ENCODE measurements at regions not wholly inside any gene's neighbourhood (a gene's known extent, or its start where the extent isn't known, plus 50 kb on each side); places are given as distances from the start of the nearest gene placed in this dataset.
"Not testable (repeated sequence)": the region's sequence is repeated elsewhere in the genome, so short reads cannot be mapped to it uniquely, and the experiment has no call there.

DNA sequence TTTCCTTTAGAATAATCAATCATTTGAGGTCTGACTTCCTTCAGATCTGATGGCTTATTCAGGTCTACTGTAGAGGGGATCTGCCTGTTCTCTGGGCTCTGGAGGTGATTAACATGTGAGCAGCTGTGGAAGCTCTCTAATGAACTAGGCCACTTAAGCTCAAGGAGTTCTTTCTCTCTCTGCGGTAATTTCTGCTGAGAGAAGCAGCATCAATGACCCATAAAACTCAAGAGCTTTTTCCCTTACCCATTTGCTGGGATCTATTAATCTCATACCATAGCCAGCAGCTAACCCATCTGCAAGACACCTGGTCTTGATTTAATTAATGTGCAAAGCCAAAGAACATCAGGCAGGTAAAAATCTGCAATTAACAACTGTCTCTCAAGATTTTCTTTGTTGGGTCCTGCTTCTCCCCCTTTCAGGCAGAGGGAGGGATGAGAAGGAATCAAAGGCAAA is 73.2 kb upstream of the DLG1 start:
- no peak for DNase-seq (ENCODE audit: low read depth in 2 of 2)

GRCh38 chr3:197369545-197369944 is 71.1 kb upstream of the DLG1 start:
- DNase-seq (ENCODE audit: low read depth in 2 of 2): no peak

DNA sequence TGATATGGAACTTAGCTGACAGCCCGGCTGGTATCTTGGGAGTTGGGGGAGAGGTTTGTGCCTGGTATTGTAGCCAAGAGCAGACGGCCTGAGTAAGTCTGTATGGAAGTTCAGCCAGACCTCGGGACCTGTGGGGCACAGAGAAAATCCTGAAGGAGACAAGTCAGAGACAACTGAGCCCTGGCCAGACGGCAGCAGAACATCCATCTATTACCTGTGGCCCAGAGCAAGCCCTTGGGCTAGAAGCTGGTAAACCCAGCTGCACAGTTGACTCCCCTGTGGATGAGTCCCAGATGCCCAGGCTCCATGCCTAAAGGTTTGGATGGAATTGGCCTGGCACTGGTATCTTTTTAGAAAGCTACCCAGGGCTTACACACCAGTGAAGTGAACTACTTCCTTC is 70.4 kb upstream of the DLG1 start:
- DNase-seq (ENCODE audit: low read depth in 2 of 2): no peak

GRCh38 chr3:197368330-197368729 is 69.9 kb upstream of the DLG1 start:
- no peak for DNase-seq (ENCODE audit: low read depth in 2 of 2)

DNA sequence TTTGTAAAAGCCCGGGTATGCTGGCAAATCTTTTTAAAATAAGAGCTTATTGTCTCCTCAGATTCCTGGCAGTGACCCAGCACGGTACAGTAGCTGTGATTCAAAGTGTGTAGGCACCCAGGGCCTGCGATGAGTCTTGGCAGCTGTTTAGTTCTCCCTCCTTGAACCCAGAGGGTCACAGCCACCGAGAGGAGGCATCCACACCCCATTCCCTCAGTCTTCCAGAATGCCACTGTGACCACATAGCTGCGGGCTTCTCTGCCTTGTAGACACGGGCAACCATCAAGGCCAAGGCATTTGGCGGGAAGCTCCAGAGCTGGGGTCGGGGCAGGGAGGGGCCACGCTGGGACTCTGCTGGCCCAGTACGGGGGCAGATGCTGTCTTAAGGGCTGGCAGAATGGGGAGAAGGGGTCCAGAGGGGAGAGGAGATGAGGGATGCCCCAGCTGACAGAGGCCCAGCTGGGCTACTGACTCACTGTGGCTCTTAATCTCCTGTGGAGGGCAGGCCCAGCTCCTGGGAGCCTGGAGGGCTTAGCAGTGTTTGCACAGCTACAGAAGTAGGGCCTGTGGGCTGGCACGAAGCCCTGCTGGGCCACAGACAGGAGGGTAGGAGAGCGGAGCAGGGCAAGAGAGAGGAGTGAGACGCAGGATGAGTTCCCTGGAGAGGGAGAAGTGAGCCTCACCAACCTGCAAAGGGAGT is 68.8 kb upstream of the DLG1 start:
- no peak for DNase-seq (ENCODE audit: low read depth in 2 of 2)

GRCh38 chr3:197366301-197367044 is 68.1 kb upstream of the DLG1 start:
- no peak for DNase-seq (ENCODE audit: low read depth in 2 of 2)

DNA sequence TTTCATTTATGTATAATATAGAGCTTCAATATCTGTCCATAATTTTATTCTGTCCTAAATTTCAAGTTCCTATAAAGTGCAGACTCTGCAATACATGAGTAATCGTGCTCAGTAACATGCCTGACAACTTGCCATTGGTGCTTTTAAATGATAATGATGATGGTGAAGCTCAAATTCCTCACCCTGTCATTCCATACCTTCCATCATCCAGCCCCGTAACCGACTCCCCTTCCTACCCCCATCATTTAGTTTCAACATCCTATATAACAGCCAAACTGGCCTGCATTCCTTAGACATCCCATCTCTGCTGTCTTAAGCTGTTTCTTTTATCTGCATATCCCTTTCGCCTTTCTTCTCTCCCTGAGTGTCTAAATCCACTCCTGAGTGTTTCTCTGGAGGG is 67.2 kb upstream of the DLG1 start:
- no peak for DNase-seq (ENCODE audit: low read depth in 2 of 2)

- DNase-seq (ENCODE audit: low read depth in 2 of 2): no peak
Measured at GRCh38 chr3:197364410-197365071, 66.1 kb upstream of the DLG1 start.

GRCh38 chr3:197363553-197364409 is 65.4 kb upstream of the DLG1 start:
- DNase-seq (ENCODE audit: low read depth in 2 of 2): no peak

GRCh38 chr3:197362081-197362480 is 63.7 kb upstream of the DLG1 start:
- DNase-seq (ENCODE audit: low read depth in 2 of 2): no peak

DNA sequence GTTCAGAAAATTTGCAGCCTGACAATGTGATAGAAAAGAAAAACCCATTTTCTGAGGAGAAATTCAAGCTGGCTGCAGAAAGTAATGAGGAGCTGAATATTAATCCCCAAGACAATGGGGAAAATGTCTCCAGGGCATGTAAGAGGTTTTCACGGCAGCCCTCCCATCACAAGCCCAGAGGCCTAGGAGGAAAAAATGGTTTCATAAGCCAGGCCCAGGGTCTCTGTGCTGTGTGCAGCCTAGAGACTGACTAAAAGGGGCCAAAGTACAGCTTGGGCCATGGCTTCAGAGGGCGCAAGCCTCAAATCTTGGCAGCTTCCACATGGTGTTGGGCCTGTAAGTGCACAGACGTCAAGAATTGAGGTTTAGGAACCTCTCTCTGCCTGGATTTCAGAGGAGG is 61.7 kb upstream of the DLG1 start:
- not testable (repeated sequence) for DNase-seq (ENCODE audit: low read depth in 2 of 2)

DNA sequence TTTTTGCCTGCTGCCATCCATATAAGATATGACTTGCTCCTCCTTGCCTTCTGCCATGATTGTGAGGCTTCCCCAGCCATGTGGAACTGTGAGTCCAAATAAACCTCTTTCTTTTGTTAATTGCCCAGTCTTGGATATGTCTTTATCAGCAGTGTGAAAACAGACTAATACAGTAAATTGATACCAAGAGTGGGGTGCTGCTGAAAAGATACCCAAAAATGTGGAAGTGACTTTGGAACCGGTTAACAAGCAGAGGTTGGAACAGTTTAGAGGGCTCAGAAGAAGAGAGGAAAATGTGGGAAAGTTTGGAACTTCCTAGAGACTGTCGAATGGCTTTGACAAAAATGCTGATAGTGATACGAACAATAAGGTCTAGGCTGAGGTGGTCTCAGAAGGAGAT is 61.1 kb upstream of the DLG1 start:
- DNase-seq (ENCODE audit: low read depth in 2 of 2): not testable (repeated sequence)

- DNase-seq (ENCODE audit: low read depth in 2 of 2): no peak
Measured at GRCh38 chr3:197356741-197357140, 58.3 kb upstream of the DLG1 start.

DNA sequence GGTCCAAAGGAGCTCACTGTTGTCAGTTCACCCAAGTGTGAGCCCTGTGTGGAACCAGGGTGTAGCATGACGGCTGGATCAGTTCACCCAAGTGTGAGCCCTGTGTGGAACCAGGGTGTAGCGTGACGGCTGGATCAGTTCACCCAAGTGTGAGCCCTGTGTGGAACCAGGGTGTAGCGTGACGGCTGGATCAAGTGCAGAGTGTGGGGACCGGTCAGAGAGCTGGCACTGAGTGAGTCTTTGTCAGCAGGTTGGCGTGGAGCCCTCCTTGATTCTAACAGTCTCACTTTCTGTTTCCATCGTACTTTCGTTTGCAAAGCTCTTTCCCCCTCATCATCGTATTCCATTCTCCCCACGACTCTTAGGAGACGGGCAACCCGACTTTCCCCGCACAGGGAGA is 57.9 kb upstream of the DLG1 start:
- no peak for DNase-seq (ENCODE audit: low read depth in 2 of 2)

GRCh38 chr3:197355713-197356112 is 57.3 kb upstream of the DLG1 start:
- no peak for DNase-seq (ENCODE audit: low read depth in 2 of 2)

- DNase-seq (ENCODE audit: low read depth in 2 of 2): no peak
Measured at GRCh38 chr3:197354568-197355001, 56.2 kb upstream of the DLG1 start.

- no peak for DNase-seq (ENCODE audit: low read depth in 2 of 2)
Measured at GRCh38 chr3:197353867-197354567, 55.6 kb upstream of the DLG1 start.

GRCh38 chr3:197353001-197353866 is 54.8 kb upstream of the DLG1 start:
- no peak for DNase-seq (ENCODE audit: low read depth in 2 of 2)

DNA sequence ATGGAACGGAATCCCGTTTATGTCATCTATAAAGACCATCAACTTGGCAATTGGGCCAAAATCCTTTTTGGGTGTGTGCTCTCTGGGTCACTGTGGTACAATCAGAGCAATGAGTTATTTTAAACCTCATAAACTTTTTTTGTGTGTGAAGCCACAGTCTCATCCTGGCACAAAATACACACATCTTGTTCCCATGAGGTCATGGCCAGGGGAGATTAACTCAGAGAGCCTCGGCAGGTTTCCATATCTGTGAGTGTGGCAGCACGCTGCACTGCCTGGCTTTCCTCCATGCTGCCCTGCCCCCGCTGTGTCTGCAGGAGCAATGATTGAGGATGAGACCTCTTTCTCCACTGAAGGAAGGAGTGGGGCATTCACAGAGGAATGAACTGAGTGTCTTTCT is 54.0 kb upstream of the DLG1 start:
- DNase-seq (ENCODE audit: low read depth in 2 of 2): no peak

- no peak for DNase-seq (ENCODE audit: low read depth in 2 of 2)
Measured at GRCh38 chr3:197350446-197350845, 52.0 kb upstream of the DLG1 start.
